ENCODE measurements at regions not wholly inside any gene's neighbourhood (a gene's known extent, or its start where the extent isn't known, plus 50 kb on each side); places are given as distances from the start of the nearest gene placed in this dataset.

DNA sequence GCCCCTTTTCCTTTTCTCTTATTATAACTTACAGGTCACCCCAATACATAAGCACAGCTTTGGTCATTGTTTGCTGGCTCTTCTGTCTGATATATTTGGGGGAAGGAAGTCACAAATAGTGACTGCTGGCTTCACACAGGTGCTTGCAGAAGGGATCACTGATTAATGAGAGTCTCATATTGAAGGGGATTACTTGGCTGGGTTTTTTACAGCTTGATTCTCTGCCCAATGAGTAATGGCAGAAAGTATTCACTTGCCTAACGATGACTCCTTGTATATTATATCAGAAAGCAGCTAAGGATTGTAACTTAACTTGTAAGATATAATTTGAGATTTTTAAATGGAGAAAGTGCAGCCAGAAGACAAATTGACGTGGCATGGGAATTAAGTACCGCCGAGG is 119.3 kb upstream of the PFN2 start:
- Histone ChIP-seq H3K27ac (no peak overlapping the region), H3K4me2 (ENCODE audit: unreplicated experiment) (no peak overlapping the region), H2AFZ (no peak overlapping the region), H3K4me1 (ENCODE audit: insufficient read depth) (peaks cover 26% of the 10 kb centered on the region), H3F3A (ENCODE audit: insufficient read depth) (no peaks in the 10 kb centered on the region), H3K9ac (no peak overlapping the region), H3K79me2 (ENCODE audit: insufficient read depth) (no peaks in the 10 kb centered on the region), H3K4me3 (no peak overlapping the region), H4K20me1 (ENCODE audit: insufficient read depth) (no peaks in the 10 kb centered on the region), H3K9me2 (ENCODE audit: insufficient read depth) (no peaks in the 10 kb centered on the region), H3K36me3 (ENCODE audit: low read depth) (no peaks in the 10 kb centered on the region), H3K9me3 (ENCODE audit: low read depth) (no peaks in the 10 kb centered on the region), H3K27me3 (replicated peaks; ENCODE audit: insufficient read depth) (no peaks in the 10 kb centered on the region)
- TF ChIP-seq EZH2phosphoT487 (IDR thresholded peaks at IDR 0.05; ENCODE audit: insufficient read depth, low read depth) (no peak), EZH2 (IDR thresholded peaks at IDR 0.05; ENCODE audit: insufficient read depth, poor library complexity, severe bottlenecking) (no peak)
- 25 to 30% methylated on average over 4 of the region's 4 CpGs for WGBS, 2 experiments (ENCODE audit: low coverage in 1 of 2, low lambda C conversion rate in 2 of 2, missing lambda C conversion rate in 2 of 2)
- peak; percentile 64 for DNase-seq
- in situ Hi-C loops (cut with MboI): no loop called here

DNA sequence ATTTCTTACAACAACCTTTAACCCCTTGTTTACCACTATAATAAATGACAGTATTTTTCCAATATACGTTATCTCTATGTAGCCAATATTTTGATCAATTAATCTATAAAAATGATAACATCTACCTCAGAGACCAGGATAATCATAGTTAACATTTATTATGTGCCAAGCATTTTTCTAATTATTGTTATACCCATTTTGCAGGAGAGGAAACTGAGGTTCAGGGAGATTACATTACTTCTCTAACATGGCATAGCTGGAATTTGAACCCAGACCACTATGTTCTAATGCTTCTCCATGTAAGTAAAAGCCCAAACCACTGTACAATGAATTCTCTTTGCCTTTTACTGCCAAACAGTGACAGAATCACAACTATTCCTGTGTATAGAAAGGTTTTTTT is 113.4 kb upstream of the PFN2 start:
- H3K36me3 ChIP-seq (ENCODE audit: low read depth): no peaks in the 10 kb centered on the region
- H3K9me2 ChIP-seq (ENCODE audit: insufficient read depth): no peaks in the 10 kb centered on the region
- peaks cover 34% of the 10 kb centered on the region for H3F3A ChIP-seq (ENCODE audit: insufficient read depth)
- H3K4me2 ChIP-seq (ENCODE audit: unreplicated experiment): peak overlapping the region; percentile 77
- peak overlapping the region; percentile 72 for H3K4me3 ChIP-seq
- H4K20me1 ChIP-seq (ENCODE audit: insufficient read depth): no peaks in the 10 kb centered on the region
- no peak for DNase-seq
- no peak overlapping the region for H3K27ac ChIP-seq
- H3K79me2 ChIP-seq (ENCODE audit: insufficient read depth): no peaks in the 10 kb centered on the region
- TF ChIP-seq EZH2 (IDR thresholded peaks at IDR 0.05; ENCODE audit: insufficient read depth, poor library complexity, severe bottlenecking) (no peak), EZH2phosphoT487 (IDR thresholded peaks at IDR 0.05; ENCODE audit: insufficient read depth, low read depth) (no peak)
- H3K9me3 ChIP-seq (ENCODE audit: low read depth): no peaks in the 10 kb centered on the region
- 60 to 71% methylated on average over 1 of the region's 1 CpG for WGBS, 2 experiments (ENCODE audit: low coverage in 1 of 2, low lambda C conversion rate in 2 of 2, missing lambda C conversion rate in 2 of 2)
- no peaks in the 10 kb centered on the region for H3K27me3 ChIP-seq (replicated peaks; ENCODE audit: insufficient read depth)
- no peak overlapping the region for H2AFZ ChIP-seq
- H3K9ac ChIP-seq: no peak overlapping the region
- peaks cover 36% of the 10 kb centered on the region for H3K4me1 ChIP-seq (ENCODE audit: insufficient read depth)
- in situ Hi-C loops (cut with MboI): no loop called here

DNA sequence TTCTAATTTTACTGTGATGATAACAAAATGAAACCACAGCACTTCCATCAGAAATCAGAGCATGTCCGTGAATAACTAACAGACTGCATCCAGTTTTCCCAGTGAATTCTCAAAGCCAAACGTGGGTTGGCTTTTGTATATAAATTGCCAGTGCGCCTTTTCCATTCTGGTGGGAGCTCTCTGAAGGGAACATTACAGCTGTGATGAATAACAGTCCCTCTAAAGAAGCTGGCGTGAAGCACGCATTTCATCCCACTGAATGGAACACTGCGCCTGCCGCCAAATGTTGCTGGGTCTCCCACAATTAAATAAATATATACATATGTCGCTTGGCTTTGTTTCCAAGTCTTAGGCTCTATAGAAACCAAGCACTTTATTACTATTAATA is 113.0 kb upstream of the PFN2 start:
- no peaks in the 10 kb centered on the region for H4K20me1 ChIP-seq (ENCODE audit: insufficient read depth)
- H3K79me2 ChIP-seq (ENCODE audit: insufficient read depth): no peaks in the 10 kb centered on the region
- 1 to 2% methylated on average over 8 of the region's 8 CpGs for WGBS, 2 experiments (ENCODE audit: low coverage in 1 of 2, low lambda C conversion rate in 2 of 2, missing lambda C conversion rate in 2 of 2)
- H3K4me1 ChIP-seq (ENCODE audit: insufficient read depth): peaks cover 40% of the 10 kb centered on the region
- H3F3A ChIP-seq (ENCODE audit: insufficient read depth): peaks cover 37% of the 10 kb centered on the region
- peak overlapping the region; percentile 69 for H2AFZ ChIP-seq
- no peaks in the 10 kb centered on the region for H3K36me3 ChIP-seq (ENCODE audit: low read depth)
- TF ChIP-seq EZH2phosphoT487 (IDR thresholded peaks at IDR 0.05; ENCODE audit: insufficient read depth, low read depth) (no peak), EZH2 (IDR thresholded peaks at IDR 0.05; ENCODE audit: insufficient read depth, poor library complexity, severe bottlenecking) (no peak)
- H3K4me3 ChIP-seq: peak overlapping the region; percentile 72
- H3K4me2 ChIP-seq (ENCODE audit: unreplicated experiment): peak overlapping the region; percentile 77
- H3K9me2 ChIP-seq (ENCODE audit: insufficient read depth): no peaks in the 10 kb centered on the region
- in situ Hi-C loops (cut with MboI): no loop called here
- H3K9me3 ChIP-seq (ENCODE audit: low read depth): no peaks in the 10 kb centered on the region
- no peaks in the 10 kb centered on the region for H3K27me3 ChIP-seq (replicated peaks; ENCODE audit: insufficient read depth)
- peak overlapping the region; percentile 49 for H3K9ac ChIP-seq
- H3K27ac ChIP-seq: peak overlapping the region; percentile 20; the same call in 1 of the 2 replicates
- peak; percentile 75 for DNase-seq

DNA sequence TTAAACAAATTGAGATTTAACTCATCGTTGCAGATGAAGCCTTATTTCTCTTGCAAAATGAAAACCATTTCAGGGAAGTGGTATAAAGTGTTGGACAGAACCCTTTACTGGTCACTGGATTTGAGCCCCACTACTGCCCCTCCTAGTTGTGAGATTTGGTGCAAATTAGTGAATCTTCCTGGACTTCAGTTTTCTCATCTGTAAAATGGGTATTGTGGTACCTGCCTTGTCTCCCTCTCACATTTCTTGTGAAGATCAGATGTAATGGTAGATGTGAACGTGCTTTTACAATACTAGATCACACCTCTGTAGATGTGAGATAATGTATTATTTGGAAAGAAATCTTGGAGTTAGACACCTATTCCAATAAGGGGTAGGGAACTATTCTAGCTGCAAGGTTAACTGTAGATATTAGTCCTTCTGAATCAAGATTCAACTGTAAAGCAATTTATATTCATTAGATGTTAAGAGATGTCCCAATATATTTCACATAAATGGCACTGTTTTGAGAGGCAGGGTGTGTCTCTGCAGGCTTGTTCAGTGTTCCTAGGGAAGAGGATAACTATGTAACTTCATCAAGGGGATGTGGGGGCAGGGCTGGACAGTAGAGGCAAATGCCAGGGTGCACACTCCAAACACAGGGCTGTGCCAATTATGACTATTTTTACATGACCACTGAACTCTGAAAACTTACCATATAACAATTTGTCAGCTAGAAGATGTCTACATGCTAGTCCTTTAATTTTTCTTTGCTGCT is 112.4 kb upstream of the PFN2 start:
- peak overlapping the region; percentile 20; the same call in 1 of the 2 replicates for H3K27ac ChIP-seq
- no peaks in the 10 kb centered on the region for H3K9me2 ChIP-seq (ENCODE audit: insufficient read depth)
- TF ChIP-seq EZH2 (IDR thresholded peaks at IDR 0.05; ENCODE audit: insufficient read depth, poor library complexity, severe bottlenecking) (no peak), EZH2phosphoT487 (IDR thresholded peaks at IDR 0.05; ENCODE audit: insufficient read depth, low read depth) (no peak)
- in situ Hi-C loops (cut with MboI): no loop called here
- no peaks in the 10 kb centered on the region for H4K20me1 ChIP-seq (ENCODE audit: insufficient read depth)
- H3K36me3 ChIP-seq (ENCODE audit: low read depth): no peaks in the 10 kb centered on the region
- H3F3A ChIP-seq (ENCODE audit: insufficient read depth): peaks cover 42% of the 10 kb centered on the region
- 67 to 74% methylated on average over 2 of the region's 2 CpGs for WGBS, 2 experiments (ENCODE audit: low coverage in 1 of 2, low lambda C conversion rate in 2 of 2, missing lambda C conversion rate in 2 of 2)
- DNase-seq: no peak
- no peaks in the 10 kb centered on the region for H3K27me3 ChIP-seq (replicated peaks; ENCODE audit: insufficient read depth)
- peak overlapping the region; percentile 72 for H3K4me3 ChIP-seq
- peak overlapping the region; percentile 69 for H2AFZ ChIP-seq
- no peaks in the 10 kb centered on the region for H3K9me3 ChIP-seq (ENCODE audit: low read depth)
- H3K9ac ChIP-seq: peak overlapping the region; percentile 49
- peaks cover 46% of the 10 kb centered on the region for H3K4me1 ChIP-seq (ENCODE audit: insufficient read depth)
- peak overlapping the region; percentile 77 for H3K4me2 ChIP-seq (ENCODE audit: unreplicated experiment)
- H3K79me2 ChIP-seq (ENCODE audit: insufficient read depth): no peaks in the 10 kb centered on the region
